ENCODE measurements at regions not wholly inside any gene's neighbourhood (a gene's known extent, or its start where the extent isn't known, plus 50 kb on each side); places are given as distances from the start of the nearest gene placed in this dataset.

GRCh38 chr4:160450876-160451275 is 1348.0 kb downstream of the RAPGEF2 start:
- TF ChIP-seq CTCF (IDR thresholded peaks at IDR 0.05; ENCODE audit: low read length) (no peak), EZH2phosphoT487 (IDR thresholded peaks at IDR 0.05; ENCODE audit: low read length) (no peak), EZH2 (optimal IDR thresholded peaks at IDR 0.05; ENCODE audit: low read depth, low read length) (no peak)

All from MM.1S (cell line).